H9 (cell line): ENCODE measurements at regions not wholly inside any gene's neighbourhood (a gene's known extent, or its start where the extent isn't known, plus 50 kb on each side); places are given as distances from the start of the nearest gene placed in this dataset.

Experiments
- DNase-seq: peaks from one replicate; pipeline ENCODE4 v3.0.0-alpha.2; 2017
- H2AFZ ChIP-seq: one replicate; pipeline ENCODE4 v1.6.1; 2013; ENCODE audit warnings: mild to moderate bottlenecking, low read length, control low read depth, moderate library complexity
- H2AK5ac ChIP-seq: 2 replicates; pipeline ENCODE4 v1.6.1; 2013; ENCODE audit warnings: low read length, control low read depth, mixed read lengths; ENCODE audit not compliant: insufficient read length
- H2BK120ac ChIP-seq: one replicate; pipeline ENCODE4 v1.6.1; 2013; ENCODE audit warnings: low read depth, mild to moderate bottlenecking, low read length, control low read depth, inconsistent platforms; ENCODE audit not compliant: poor library complexity, severe bottlenecking
- H2BK12ac ChIP-seq: 2 replicates; pipeline ENCODE4 v1.6.1; 2013; ENCODE audit warnings: low read length, control low read depth, mixed read lengths, low read depth; ENCODE audit not compliant: insufficient read length
- H2BK15ac ChIP-seq: 2 replicates; pipeline ENCODE4 v1.6.1; 2013; ENCODE audit warnings: low read depth, low read length, control low read depth
- H2BK20ac ChIP-seq: one replicate; pipeline ENCODE4 v1.6.1; 2013; ENCODE audit warnings: low read depth, mild to moderate bottlenecking, low read length, control low read depth, inconsistent platforms; ENCODE audit not compliant: poor library complexity, severe bottlenecking
- H2BK5ac ChIP-seq: 2 replicates; pipeline ENCODE4 v1.6.1; 2013; ENCODE audit warnings: low read length, control low read depth, mixed read lengths; ENCODE audit not compliant: insufficient read length
- H3K14ac ChIP-seq: 2 replicates; pipeline ENCODE4 v1.6.1; 2013; ENCODE audit warnings: low read length, control low read depth; ENCODE audit not compliant: insufficient read depth
- H3K18ac ChIP-seq: 2 replicates; pipeline ENCODE4 v1.6.1; 2013; ENCODE audit warnings: low read depth, mild to moderate bottlenecking, mixed read lengths, low read length, control low read depth; ENCODE audit not compliant: insufficient read length
- H3K23ac ChIP-seq: 2 replicates; pipeline ENCODE4 v1.6.1; 2013; ENCODE audit warnings: low read length, control low read depth, mixed read lengths, low read depth; ENCODE audit not compliant: insufficient read length
- H3K23me2 ChIP-seq: 2 replicates; pipeline ENCODE4 v1.6.1; 2013; ENCODE audit warnings: low read depth, mild to moderate bottlenecking, mixed read lengths, low read length, control low read depth; ENCODE audit not compliant: insufficient read length, poor library complexity, severe bottlenecking
- H3K27ac ChIP-seq: 2 replicates; pipeline ENCODE4 v1.5.1; 2013; ENCODE audit warnings: low read length, control low read depth, mixed read lengths, low read depth; ENCODE audit not compliant: insufficient read length
- H3K27me3 ChIP-seq: 2 replicates; pipeline ENCODE4 v1.6.1; 2013; ENCODE audit warnings: low read length, control low read depth, inconsistent platforms; ENCODE audit not compliant: insufficient read depth
- H3K4ac ChIP-seq: 2 replicates; pipeline ENCODE4 v1.6.1; 2013; ENCODE audit warnings: low read depth, mild to moderate bottlenecking, control low read depth, inconsistent platforms, low read length, moderate library complexity
- H3K4me1 ChIP-seq: 2 replicates; pipeline ENCODE4 v1.6.1; 2013; ENCODE audit warnings: low read length, control low read depth, inconsistent platforms; ENCODE audit not compliant: insufficient read depth
- H3K4me2 ChIP-seq: 2 replicates; pipeline ENCODE4 v1.6.1; 2013; ENCODE audit warnings: low read length, control low read depth, mixed read lengths; ENCODE audit not compliant: insufficient read length, insufficient read depth
- H3K56ac ChIP-seq: 2 replicates; pipeline ENCODE4 v1.6.1; 2013; ENCODE audit warnings: low read depth, mild to moderate bottlenecking, mixed read lengths, low read length, control low read depth; ENCODE audit not compliant: insufficient read length
- H3K79me1 ChIP-seq: 2 replicates; pipeline ENCODE4 v1.6.1; 2013; ENCODE audit warnings: low read depth, mild to moderate bottlenecking, moderate library complexity, low read length, control low read depth, inconsistent platforms; ENCODE audit not compliant: insufficient read depth, poor library complexity, severe bottlenecking
- H3K79me2 ChIP-seq: 2 replicates; pipeline ENCODE4 v1.6.1; 2013; ENCODE audit warnings: low read length, control low read depth, inconsistent platforms; ENCODE audit not compliant: insufficient read depth
- H3K9ac ChIP-seq: 2 replicates; pipeline ENCODE4 v1.6.1; 2013; ENCODE audit warnings: low read length, control low read depth, mixed read lengths; ENCODE audit not compliant: insufficient read length; ENCODE audit errors: extremely low read depth
- H3K9me3 ChIP-seq: one replicate; pipeline ENCODE4 v1.6.1; 2013; ENCODE audit warnings: low read depth, low read length, inconsistent platforms; ENCODE audit not compliant: control insufficient read depth
- H3T11ph ChIP-seq: one replicate; pipeline ENCODE4 v1.6.1; 2013; ENCODE audit warnings: mild to moderate bottlenecking, low read length, control low read depth, inconsistent platforms
- H4K20me1 ChIP-seq: one replicate; pipeline ENCODE4 v1.6.1; 2013; ENCODE audit not compliant: control insufficient read depth, insufficient read length, insufficient read depth
- H4K5ac ChIP-seq: 2 replicates; pipeline ENCODE4 v1.6.1; 2013; ENCODE audit warnings: low read depth, mild to moderate bottlenecking, mixed read lengths, low read length, control low read depth; ENCODE audit not compliant: insufficient read length
- H4K8ac ChIP-seq: replicated peaks from 2 replicates; pipeline ENCODE4 v1.6.1; 2013; ENCODE audit warnings: low read length, control low read depth, mixed read lengths, low read depth; ENCODE audit not compliant: insufficient read length
- H4K91ac ChIP-seq: 2 replicates; pipeline ENCODE4 v1.6.1; 2013; ENCODE audit warnings: low read depth, mild to moderate bottlenecking, moderate library complexity, mixed read lengths, low read length, control low read depth; ENCODE audit not compliant: insufficient read length
- H3K27ac Mint-ChIP-seq, 3 experiments: 2 replicates in 2 of 3; 3 replicates in 1 of 3; pipeline ENCODE4 v1.8.0; 2020 to 2021; ENCODE audit warnings: mixed read lengths in 3 of 3, mild to moderate bottlenecking in 1 of 3, moderate library complexity in 1 of 3
- H3K27me3 Mint-ChIP-seq: 2 replicates; pipeline ENCODE4 v1.8.0; 2021; ENCODE audit warnings: low read depth, mild to moderate bottlenecking, moderate library complexity, mixed read lengths
- H3K36me3 Mint-ChIP-seq, 3 experiments: 2 replicates in 2 of 3; 3 replicates in 1 of 3; pipeline ENCODE4 v1.8.0; 2020 to 2021; ENCODE audit warnings: low read depth in 3 of 3, mixed read lengths in 3 of 3; ENCODE audit not compliant: insufficient read depth in 1 of 3
- H3K4me1 Mint-ChIP-seq, 2 experiments: 2 replicates each; pipeline ENCODE4 v1.8.0; 2020; ENCODE audit warnings: mixed read lengths in 2 of 2
- H3K4me3 Mint-ChIP-seq, 2 experiments: 2 replicates in 1 of 2; 3 replicates in 1 of 2; pipeline ENCODE4 v1.8.0; 2020 to 2021; ENCODE audit warnings: mild to moderate bottlenecking in 2 of 2, mixed read lengths in 2 of 2, moderate library complexity in 1 of 2
- H3K9me3 Mint-ChIP-seq, 2 experiments: 2 replicates in 1 of 2; 3 replicates in 1 of 2; pipeline ENCODE4 v1.8.0; 2020; ENCODE audit warnings: mild to moderate bottlenecking in 2 of 2, mixed read lengths in 2 of 2, moderate library complexity in 1 of 2
- CTCF ChIP-seq: fragments of 200-600 bp; sonication (generic); conservative IDR thresholded peaks from 3 replicates; pipeline ENCODE4 v1.8.0; 2021; ENCODE audit warnings: antibody characterized with exemption, mild to moderate bottlenecking
- WGBS: extraction: QIAGEN DNeasy Blood & Tissue Kit; methylation state at CpG from one replicate; pipeline ENCODE4 v1.1.7; 2013; ENCODE audit warnings: missing lambda C conversion rate, low lambda C conversion rate, mixed read lengths; ENCODE audit not compliant: insufficient read length; ENCODE audit errors: extremely low coverage; 5-methylcytosine and 5-hydroxymethylcytosine counted together

- H3K27me3 ChIP-seq = no peaks in the 10 kb centered on the region; the same call in 1 of the 2 replicates
- no CpG with 5 or more reads among the region's 12 CpGs for WGBS
These were observed 69.7 kb downstream of the RPS6KA4 start for GRCh38 chr11:64428693-64429092.

More at GRCh38 chr11:64428693-64429092, 69.7 kb downstream of the RPS6KA4 start:
- Mint-ChIP-seq H3K27ac (no peak overlapping the region), H3K9me3 (no peaks in the 10 kb centered on the region; a peak in 1 of 5 replicates), H3K36me3 (no peaks in the 10 kb centered on the region), H3K4me3 (no peak overlapping the region; a peak in 1 of 5 replicates), H3K27me3 (peaks cover 29% of the 10 kb centered on the region), H3K4me1 (peaks cover 2 to 5% of the 10 kb centered on the region in 2 experiments; a peak in 3 of 4 replicates)
- Histone ChIP-seq H3K79me1 (no peaks in the 10 kb centered on the region), H3K9me3 (no peaks in the 10 kb centered on the region), H2BK5ac (no peak overlapping the region), H3K4me2 (no peak overlapping the region), H2AFZ (no peak overlapping the region), H3K14ac (no peak overlapping the region), H4K91ac (no peak overlapping the region), H2AK5ac (no peak overlapping the region), H2BK120ac (no peak overlapping the region), H3K4ac (no peak overlapping the region), H4K5ac (no peak overlapping the region), H4K20me1 (no peaks in the 10 kb centered on the region), H2BK20ac (no peak overlapping the region), H2BK15ac (no peak overlapping the region), H3K79me2 (no peaks in the 10 kb centered on the region), H3K9ac (no peak overlapping the region), H3K18ac (no peak overlapping the region), H3K56ac (no peak overlapping the region), H4K8ac (no peak overlapping the region), H3T11ph (no peak overlapping the region), H3K27ac (no peak overlapping the region), H2BK12ac (no peak overlapping the region), H3K4me1 (no peaks in the 10 kb centered on the region), H3K23me2 (no peaks in the 10 kb centered on the region), H3K23ac (no peak overlapping the region)
- no peak for TF ChIP-seq CTCF
- peak; percentile 60 for DNase-seq
